ENCODE measurements at regions not wholly inside any gene's neighbourhood (a gene's known extent, or its start where the extent isn't known, plus 50 kb on each side); places are given as distances from the start of the nearest gene placed in this dataset.

DNA sequence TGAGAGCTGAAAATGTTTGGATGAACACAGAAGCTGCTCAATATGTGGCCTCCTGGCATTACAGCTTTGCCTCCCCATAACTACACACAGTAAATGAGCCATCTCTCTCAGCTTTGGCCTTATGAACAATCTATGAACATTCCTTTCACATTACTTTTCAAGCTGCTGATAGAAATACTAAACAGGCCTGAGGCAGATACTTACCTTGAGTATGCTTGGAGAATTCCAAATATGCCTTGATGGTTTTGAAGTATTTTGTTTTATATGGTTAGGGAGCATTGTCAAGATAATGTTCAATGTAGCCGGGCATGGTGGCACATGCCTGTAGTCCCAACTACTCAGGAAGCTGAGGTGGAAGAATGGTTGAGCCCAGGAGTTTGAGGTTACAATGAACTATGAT, 104.5 kb downstream of the CD24 start:
- TF ChIP-seq, protein P1, sequence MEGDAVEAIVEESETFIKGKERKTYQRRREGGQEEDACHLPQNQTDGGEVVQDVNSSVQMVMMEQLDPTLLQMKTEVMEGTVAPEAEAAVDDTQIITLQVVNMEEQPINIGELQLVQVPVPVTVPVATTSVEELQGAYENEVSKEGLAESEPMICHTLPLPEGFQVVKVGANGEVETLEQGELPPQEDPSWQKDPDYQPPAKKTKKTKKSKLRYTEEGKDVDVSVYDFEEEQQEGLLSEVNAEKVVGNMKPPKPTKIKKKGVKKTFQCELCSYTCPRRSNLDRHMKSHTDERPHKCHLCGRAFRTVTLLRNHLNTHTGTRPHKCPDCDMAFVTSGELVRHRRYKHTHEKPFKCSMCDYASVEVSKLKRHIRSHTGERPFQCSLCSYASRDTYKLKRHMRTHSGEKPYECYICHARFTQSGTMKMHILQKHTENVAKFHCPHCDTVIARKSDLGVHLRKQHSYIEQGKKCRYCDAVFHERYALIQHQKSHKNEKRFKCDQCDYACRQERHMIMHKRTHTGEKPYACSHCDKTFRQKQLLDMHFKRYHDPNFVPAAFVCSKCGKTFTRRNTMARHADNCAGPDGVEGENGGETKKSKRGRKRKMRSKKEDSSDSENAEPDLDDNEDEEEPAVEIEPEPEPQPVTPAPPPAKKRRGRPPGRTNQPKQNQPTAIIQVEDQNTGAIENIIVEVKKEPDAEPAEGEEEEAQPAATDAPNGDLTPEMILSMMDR (IDR thresholded peaks at IDR 0.05), result no peak
- no peak for TF ChIP-seq POLR2A (IDR thresholded peaks at IDR 0.05)

All from thyroid gland (tissue), 4 donors.